ENCODE measurements at regions not wholly inside any gene's neighbourhood (a gene's known extent, or its start where the extent isn't known, plus 50 kb on each side); places are given as distances from the start of the nearest gene placed in this dataset.

- DNase-seq, result no peak
These were observed 112.8 kb upstream of the TSHZ2 start for GRCh38 chr20:52859156-52859876.

DNA sequence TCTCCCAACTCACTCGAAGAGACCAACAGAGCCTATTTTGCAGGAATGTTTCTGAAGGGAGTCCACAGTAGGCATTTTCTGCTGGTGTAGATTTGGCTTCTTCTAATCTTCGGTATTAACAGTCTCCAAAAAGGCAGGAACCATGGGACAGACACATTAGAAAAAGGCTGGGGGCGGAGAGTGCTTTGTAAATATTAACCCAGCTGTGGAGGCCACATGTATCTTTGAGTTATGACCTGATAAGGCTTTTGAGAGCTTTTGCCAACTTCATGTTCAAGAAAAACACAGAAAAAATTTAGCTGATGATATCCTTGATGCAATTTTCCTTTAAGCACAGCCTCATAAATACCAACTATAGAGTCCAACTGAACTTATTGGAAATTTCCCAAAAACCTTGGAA lies 119.4 kb upstream of the TSHZ2 start:
- DNase-seq, result no peak

GRCh38 chr20:52847731-52848359 lies 124.3 kb upstream of the TSHZ2 start:
- DNase-seq, result no peak

GRCh38 chr20:52847029-52847660 lies 125.0 kb upstream of the TSHZ2 start:
- no peak for DNase-seq

- no peak for DNase-seq
These were observed 127.1 kb upstream of the TSHZ2 start for GRCh38 chr20:52845044-52845443.

DNA sequence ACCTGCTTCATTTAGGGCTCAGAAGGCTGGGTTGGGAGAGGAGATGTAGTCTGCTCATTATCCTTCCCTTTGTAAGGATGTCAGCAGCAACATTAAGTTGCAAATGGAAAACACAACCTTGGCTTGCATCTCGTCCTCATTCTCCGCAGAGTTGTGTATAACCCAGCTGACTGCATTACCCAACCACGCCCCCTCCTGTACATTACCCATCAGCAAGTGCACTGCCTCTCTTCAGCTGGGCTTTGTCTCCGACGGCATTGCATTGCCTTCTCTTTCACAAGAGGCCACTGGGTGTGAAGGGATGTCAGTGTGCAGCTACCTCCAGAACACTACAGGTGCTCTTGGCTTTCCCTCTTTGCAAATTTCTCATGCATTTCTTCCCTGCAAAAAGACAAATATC lies 128.7 kb upstream of the TSHZ2 start:
- no peak for DNase-seq

DNA sequence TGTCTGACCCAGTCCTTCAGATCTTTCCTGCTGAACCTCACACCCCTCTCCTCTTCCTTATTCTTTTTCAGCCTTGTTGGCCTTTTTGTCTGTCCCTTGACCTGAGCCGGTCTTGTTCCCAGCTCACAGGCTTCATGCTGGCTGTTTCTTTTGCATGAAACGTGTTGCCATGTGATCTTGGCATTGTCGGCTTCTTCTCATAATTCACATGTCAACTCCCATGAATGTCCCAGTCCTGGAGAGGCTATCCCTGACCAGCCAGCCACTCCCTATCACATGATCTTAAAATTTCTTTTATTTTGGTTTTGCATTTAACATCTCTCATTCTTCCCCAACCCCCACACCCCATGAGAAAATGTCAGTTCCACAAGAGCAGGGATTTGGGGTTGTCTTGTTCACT lies 131.2 kb upstream of the TSHZ2 start:
- no peak for DNase-seq

DNA sequence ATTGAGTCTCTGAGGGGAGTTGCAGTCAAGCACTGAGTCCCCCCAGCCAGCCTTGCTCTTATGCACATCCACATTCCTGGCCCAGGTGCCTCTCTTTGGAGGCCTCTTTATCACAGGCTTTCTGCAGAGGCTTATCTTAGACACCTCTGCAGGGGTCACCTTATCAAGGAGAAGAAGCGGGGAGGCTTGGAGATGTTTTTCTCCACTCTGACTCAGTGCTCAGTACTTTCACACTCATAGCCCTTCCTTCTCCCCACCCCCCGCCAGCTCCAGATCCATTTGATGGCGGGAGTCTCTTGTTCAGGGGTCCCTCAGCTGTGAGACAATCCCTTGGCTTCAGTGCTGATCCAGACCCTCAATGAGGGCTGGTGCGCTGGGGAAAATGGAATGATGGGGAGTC lies 132.1 kb upstream of the TSHZ2 start:
- no peak for DNase-seq

DNA sequence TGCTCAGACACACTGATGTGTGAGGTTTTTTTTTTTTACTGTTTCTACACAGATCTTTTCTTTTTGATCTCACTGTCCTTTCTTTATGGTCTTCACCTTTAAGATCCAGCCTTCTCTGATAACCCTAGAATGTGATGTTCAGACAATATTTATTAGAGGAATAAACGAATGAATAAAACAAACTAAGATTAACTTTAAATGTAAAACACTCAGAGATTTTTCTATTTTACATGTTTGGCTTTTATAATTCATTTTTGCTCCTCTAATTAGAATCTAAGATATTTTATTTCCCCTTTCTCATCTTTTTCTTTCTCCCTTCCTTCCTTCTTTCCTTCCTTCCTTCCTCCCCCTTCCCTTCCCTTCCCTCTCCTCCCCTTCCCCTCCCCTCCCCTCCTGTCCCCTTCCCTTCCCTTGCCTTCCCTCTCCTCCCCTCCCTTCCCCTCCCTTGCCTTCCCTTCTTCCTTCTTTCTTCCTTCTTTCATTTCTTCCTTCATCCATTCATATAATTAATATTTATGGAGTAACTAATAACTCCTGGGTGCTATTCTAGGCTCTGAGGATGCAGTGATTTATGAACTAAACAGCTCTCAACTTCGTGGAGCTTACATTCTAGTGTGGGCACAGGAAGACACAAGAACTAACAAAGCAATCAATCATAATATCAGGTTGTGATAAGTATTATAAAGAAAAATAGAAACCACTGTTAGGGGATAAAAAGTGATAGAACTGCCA lies 133.5 kb upstream of the TSHZ2 start:
- no peak for DNase-seq

DNA sequence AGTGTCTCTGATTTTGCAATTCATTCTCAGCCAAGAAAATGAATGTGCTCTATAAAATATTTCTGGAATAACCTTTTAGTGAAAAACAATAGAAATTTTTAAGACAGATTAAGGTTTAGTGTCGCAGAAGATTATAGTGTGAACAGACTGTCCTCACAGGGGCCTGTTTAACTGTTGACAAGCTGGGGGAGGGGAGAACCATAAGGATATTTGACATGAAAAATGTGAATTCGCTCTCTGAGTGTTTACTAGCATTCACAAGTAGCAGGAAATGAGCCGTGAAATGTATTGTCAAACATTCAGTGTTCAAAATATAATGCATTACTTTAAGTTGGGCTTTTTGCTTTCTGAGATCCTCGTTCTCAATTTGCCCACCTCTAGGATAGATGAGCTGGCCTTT lies 134.8 kb upstream of the TSHZ2 start:
- no peak for DNase-seq

DNA sequence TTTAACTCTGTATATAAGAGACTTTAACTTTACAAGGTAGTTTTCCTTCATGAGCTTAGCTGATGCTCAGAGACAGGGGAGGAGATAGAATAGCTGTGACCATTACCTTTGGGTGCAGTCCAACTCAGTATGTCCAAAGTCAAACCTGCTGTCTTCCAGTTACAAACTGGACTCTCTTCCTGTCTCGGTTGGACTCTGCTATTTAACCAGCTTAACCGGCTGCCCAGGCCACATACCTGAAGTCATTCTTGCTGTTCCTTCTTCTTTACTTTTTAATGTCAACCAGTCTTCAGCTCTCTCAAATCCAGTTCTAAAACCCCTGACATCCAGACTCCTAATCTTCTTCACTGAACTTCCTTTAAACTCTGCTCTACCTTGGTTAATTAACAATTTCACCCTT lies 138.3 kb upstream of the TSHZ2 start:
- DNase-seq, result no peak

DNA sequence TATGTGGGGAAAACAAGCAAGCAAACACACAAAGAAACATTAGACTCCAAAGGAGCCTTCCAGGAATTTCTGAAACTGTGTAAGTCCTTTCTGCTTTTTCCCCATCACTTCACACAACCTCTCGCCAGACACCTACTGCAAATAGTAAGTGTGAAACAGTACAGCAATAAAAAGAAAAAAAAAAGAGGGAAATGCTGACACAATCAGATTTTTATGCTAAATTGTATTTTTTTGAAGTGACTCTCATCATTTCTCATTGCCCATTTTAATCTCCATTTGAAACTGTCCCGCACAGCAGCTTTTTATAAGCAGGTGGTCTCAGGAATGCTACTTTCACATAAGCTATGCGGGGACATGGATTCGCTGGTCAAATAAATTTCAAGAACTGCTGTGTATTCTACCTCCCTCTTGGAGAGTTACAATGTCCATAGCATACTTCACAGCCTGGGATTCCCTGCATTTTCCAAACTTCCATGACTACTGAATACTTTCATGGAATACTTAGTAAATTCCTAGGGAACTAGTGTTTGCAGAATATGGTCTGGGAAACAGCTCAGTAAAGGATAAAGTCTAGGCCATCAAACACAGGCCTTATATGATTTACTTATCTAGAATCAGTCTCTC lies 139.9 kb upstream of the TSHZ2 start:
- no peak for DNase-seq

- no peak for DNase-seq
These were observed 141.6 kb upstream of the TSHZ2 start for GRCh38 chr20:52830598-52830997.

DNA sequence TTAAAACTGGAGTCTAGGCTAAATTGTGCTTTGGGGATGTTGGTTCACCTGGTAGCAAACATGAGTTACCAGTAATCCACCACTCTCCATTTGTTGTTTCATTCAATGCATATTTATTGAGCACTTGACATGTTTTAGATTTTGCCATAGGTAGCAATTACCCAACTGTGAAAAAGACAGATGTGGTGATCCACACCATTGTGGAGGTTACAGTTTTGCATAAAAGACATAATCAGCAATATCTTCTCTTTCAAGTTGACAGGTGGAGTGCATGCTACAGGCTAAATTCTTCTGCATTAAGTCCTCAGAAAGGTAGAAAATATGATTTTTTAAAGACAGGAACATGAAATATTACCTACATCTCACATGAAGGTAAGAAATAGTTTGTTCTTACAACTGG lies 143.0 kb upstream of the TSHZ2 start:
- no peak for DNase-seq

DNA sequence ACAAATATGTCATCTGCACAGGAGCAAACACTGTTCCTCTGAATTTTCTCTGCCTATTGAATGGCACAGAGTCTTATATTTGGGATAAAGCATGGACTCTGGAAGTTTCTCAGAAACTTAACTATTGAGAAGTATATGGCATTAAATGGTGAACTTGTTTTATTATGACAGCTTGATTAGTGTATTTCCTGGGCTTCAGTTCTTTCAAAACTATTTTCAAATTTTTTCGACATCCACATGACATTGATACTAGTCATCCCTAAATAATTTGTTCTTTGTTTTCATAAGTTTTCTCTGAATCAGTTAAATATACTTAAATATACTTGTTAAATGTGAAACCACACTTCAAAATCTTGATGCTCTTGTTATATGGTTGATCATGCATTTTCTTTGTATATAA lies 144.0 kb upstream of the TSHZ2 start:
- no peak for DNase-seq

DNA sequence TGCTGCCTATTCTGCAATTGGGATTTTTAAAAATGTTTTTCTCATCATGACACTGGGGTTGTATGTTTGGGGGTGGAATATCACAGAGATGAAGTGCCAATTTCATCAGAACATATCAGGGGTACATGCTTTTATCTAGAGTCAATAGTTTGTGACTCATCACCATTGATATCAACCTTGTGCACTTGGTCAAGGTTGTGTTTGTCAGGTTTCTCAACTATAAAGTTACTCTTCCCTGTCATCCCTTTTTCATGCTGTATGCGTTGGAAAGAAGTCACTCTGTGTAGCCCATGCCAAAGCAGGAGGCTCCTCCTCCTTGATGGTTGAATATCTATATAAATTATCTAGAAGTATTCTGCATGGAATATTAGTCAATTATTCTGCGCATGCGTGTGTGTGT lies 145.4 kb upstream of the TSHZ2 start:
- no peak for DNase-seq

DNA sequence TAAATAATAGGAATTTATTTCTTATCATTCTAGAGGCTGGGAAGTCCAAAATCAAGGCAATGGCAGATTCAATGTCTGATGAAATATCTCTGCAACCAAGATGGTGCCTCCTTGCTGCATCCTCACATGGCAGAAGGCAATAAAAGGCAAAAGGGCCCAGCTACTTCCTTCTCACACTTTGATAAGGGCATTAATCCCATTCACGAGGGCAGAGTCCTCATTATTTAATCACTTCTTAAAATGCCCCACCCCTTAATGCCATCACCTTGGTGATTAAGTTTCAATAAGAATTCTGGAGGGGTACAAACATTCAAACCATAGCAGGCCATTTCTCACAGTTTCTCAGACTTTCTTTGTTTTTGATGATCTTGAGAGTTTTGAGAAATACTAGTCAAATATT lies 145.8 kb upstream of the TSHZ2 start:
- DNase-seq, result no peak

DNA sequence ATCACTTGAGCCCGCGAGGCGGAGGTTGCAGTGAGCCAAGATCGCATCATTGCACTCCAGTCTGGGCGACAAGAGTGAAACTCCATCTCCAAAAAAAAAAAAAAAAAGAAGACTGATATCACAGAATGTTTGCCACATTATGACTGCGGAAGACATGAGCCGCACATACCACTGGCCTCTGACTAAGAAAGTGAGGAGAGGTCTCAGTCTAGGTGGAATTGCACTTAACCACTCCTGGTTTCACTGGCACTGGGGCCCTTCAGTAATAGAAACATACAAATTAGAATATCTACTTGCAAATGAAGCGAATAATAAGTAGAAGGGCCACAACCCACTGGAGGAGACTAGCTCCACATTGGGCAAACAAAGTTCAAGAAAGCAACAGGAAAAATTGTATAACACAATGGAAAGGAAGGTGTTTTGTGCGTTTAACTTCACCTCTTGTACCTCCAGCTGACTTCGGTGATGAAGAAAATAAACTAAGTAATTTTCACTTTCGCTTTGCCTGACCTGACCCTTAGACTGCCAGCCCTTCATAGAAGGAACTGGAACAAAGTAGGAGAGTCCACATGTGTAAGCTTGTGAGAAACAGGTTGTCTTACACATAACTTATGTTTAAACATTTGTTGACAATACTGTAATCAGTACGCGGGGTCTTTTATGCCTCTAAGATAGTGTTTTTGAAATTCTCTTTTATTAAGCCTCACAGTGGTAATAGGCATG lies 147.5 kb upstream of the TSHZ2 start:
- DNase-seq, result no peak

DNA sequence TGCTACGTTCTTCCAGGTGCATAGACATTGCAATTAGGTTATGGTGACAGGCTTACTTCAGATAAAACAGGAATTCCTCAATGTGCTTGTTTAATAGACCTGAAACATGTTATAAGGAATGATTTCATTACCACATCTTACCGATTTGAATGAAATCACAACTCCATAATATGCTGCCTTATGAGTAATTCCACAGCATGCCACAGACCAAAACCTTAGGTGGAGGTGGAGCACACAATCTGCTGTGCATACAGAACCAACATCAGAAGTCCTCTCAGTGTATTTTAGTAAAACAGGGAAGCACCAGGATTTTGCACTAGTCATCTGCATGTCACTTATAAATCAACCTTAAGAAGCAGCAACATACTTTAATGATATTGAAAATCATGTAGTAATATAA lies 148.9 kb upstream of the TSHZ2 start:
- DNase-seq, result no peak

GRCh38 chr20:52820641-52821292 lies 151.4 kb upstream of the TSHZ2 start:
- no peak for DNase-seq

DNA sequence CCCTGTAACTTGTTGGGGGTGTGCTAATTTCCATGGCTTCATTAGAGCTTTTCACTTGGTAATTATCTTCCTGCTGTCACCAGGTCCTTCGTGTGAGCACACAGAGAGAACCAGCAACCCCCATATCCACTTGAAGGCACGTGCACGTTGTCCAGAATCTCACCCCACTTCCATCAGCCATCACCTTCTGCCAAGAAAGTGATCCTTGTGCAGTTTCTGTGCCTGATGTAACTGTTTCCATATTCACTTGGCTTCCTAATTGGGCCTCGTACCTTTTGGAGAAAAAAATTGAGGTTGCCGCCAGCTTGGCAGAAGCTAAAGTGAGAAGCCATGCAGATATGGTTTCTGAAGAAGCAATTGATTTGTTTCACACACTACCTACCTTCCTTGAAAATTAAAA lies 153.7 kb upstream of the TSHZ2 start:
- no peak for DNase-seq

DNA sequence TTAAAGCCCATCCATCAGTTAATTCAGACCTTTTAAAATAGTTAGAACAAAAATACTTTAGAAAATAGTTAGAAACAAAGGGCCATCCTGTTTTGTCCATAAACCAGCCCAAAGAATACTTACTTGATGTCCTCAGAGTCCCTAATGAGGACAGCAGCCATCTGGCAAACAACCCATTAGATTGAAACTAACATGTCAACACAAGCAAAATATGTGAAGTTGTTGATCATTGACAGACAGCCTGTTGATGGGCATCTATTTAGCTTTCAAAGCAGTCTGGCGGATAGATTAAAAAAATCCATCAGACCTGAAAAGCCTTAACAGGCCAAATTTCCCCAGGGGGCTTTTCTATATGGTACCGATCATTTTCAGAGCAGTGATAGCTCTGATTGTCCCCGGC lies 154.2 kb upstream of the TSHZ2 start:
- DNase-seq, result no peak
